ENCODE measurements at regions not wholly inside any gene's neighbourhood (a gene's known extent, or its start where the extent isn't known, plus 50 kb on each side); places are given as distances from the start of the nearest gene placed in this dataset.
"Not testable (repeated sequence)": the region's sequence is repeated elsewhere in the genome, so short reads cannot be mapped to it uniquely, and the experiment has no call there.

DNA sequence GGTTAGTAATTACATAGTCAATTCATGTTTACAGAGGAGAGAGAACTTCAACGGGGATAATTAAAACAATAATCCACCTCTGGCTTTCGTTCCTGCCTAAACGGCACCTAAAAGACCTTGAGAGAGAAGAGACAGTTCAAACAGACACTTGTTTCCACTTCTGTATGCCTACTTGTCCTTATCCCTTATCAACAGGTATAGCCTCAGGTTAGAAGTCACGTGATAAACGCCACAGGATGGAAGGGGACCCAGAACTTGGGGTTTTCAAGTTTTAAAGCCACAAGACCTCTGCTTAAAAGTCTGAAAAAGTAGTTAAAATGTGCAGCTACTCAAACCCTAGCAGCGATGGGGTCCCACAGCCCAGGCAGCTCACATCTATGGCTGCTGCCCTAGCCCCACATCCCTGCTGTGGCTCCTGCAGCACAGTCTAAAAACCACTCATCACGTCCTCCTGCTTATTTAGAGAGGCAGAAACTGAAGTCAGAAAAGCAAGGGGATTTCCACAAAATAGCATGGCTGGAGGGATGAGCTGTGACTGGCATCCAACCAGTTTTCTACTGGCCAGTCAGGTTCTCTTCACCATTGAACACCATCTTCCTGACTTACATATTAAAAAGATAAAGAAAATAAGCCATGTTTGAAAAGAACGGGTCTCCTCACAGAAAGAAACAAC lies 51.2 kb upstream of the SEC16B start:
- no peak for DNase-seq

DNA sequence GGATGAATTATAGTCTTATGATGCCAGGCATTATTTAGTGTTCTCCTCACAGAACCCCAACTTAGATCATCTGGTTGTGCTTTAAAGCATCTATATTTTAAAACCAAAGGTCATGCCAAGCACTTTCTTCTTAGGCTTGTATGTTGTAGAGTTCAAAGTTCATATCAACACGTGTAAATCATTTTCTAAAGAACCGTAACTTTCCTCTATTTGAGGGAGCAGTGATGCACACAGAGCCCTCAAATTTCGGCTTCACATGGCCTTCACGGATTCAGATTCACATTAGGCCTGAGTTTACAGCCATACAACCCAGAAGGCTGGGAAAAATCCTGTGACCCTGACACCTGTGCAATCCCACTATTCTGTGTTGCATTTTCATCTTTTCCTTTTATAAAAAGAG lies 52.1 kb upstream of the SEC16B start:
- DNase-seq = no peak

DNA sequence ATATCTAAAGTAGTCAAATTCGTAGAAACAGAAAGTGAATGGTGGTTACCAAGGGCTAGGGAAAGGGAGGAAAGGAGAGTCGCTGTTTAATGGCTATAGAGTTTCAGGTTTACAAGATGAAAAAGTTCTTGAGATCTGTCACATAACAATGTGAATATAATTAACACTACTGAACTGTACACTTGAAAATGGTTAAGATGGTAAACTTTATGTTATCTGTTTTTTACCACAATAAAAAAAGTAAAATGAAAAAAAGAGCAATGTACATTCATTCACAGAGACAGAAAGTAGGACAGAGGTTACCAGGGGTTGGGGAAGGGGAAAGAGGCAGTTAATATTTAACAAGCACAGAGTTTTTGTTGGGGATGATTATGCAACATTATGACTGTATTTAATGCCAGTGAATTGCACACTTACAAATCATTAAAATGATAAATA lies 53.3 kb upstream of the SEC16B start:
- DNase-seq = no peak

DNA sequence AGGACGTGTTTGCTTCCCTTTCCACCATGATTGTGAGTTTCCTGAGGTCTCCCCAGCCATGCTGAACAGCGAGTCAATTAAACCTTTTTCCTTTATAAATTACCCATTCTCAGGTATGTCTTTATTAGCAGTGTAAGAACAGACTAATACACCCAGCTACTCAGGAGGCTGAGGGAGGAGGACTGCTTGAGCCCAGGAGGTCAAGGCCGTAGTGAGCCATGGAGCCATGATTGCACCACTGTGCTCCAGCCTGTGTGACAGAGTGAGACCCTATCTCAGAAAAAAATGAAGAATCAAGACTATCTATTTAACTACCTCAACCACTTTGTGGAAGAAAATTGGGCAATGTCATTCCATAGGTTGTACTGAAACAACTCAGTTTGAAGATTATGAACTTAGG lies 54.6 kb upstream of the SEC16B start:
- no peak for DNase-seq

DNA sequence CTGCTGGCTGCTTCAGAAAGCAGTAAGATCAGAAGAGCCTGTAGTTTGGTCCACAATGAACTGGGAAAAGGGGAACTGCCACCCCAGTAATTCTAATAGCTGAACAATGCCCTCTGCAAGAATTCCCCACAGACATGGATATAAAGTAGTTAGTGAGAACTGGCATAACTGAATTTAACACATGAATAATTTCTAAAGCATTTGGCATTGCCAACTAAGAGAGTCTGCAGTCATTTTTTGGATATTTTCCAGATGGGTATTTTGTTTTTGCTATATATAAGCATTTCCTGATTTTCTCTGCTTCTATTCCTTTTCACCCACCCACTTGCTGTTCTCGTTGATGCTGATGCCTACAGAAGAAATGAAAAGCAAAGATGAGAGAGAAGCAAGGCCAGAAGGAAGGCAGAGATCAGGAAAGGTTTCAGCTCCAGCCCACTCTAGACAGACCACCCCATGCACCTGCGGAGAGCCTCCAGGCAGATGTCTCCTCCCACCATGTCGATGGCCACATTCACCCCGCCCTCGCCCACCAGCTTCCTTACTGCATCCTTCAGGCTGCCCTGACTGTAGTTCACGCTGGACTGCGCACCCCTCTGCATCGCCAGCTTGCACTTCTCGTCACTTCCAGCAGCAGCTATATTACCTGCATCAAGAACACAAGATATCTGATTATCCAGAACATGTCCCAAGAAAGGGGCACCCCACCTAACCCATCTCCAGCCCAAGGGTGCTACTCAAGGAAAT lies 55.9 kb upstream of the SEC16B start:
- no peak for DNase-seq

DNA sequence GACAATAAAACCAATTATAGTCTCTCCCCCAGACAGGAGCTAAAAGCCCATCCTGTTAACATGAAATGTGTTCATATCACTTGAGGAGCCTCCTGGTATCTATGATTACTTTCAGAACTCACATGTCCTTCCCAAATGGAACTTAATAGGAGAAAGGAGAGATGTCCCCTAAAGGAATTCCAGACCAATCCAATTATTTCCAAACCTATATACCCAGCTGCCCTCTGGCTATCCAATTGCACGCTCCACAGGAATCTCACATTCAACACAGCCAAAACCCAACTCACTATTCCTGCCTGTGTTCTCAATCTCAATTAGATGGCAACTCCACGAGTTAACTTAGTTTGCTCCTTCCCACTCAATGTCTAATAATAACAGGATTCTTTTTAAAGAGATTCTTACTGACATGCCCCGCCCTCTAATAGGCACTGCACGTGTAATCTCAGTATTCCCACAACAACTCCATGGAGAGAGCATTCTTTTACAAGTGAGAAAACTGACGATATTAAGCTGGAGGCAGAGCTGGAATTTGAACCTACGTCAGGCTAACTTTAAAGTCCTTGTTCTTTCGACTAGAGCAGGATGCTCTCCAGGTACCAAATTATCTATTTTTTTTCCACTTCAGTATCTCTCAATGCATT lies 59.1 kb upstream of the SEC16B start:
- DNase-seq = no peak

DNA sequence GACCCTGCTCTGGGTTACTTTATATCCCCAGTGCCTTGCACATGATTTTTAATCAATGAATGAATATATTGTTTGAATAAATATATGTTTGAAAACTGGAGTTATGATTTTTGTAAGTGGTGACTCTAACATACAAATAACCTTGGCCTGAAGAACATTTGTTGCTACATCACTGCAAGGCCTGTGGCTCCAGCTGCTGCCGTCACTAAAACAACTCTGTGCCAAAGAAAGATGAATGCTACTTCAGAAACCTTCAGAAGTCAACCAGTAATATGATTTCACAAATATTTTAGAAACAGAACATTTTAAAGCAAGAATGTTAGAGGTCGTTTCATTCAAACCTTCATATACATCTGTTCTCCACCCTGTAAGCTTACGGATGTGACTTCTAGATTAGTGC lies 60.6 kb upstream of the SEC16B start:
- DNase-seq = no peak

DNA sequence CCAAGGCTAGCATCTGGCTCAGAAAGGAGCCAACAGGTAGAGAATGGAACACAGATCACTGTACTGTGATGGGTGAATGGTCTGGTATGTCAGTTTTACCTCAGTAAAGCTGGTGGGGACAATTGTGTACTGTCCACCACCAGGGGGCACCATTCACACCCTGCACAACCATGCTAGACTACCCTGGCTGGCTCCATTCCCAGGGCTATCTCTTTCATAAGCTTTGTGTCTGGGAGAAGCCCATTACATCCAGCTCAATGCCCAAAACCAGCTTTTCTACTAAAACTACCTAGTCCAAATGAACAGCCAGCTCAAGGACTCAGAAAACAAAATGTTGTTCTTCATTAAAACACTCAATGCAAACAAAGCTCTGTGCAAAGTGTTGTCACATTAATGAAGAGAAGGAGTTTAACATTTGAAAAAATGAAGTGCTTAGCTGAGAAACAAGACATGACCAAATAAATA lies 62.0 kb upstream of the RASAL2 start:
- peak; percentile 52 for DNase-seq

DNA sequence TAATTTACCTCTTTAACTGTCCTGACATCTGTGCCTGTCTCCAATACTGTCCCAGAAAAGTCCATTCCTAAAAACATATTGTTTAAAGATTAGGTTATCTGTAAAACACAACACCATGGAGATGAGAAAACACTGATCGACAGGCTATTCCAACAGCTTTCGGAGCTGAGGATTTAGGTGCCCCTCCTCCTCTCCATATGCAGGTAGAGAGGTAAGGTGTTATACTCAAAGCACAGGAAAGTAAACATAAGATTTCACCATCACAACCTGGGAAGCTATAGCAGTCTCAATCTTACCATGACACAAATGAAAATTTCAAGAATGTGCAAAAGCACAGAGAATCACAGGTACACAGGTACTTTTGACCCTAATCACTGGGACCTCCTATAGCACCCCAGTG lies 60.9 kb upstream of the RASAL2 start:
- DNase-seq = no peak

DNA sequence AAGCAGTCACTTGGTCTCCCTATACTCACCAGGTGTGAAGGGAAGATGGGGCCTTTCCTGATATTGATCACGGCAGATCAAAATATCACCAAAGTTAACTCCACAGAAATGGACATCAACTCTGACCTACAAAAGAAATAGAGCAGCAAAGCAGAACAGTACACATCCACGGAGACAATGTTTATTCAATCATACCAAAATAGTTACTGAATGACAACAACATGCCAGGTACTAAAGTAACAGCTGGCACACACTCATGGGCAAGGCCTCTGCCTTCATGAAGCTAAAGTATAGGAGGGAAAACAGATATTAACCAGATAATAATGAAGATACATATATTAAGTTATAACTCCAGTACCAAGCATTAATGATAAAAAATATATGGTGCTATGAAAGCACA lies 59.2 kb upstream of the RASAL2 start:
- no peak for DNase-seq

DNA sequence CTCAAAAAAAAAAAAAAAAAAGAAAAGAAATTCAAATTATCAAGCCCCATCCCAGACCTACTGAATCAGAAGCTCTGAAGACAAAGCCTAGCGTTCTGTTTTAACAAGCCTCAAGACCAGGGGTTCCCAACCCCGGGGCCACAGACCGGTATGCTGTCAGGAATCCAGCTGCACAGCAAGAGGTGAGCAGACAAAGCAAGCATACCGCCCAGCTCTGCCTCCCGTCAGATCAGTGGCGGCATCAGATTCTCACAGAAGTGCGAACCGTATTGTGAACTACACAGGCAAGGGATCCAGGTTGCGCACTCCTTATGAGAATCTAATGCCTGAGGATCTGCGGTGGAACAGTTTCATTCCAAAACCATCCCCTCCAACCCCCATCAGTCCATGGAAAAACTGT lies 57.8 kb upstream of the RASAL2 start:
- no peak for DNase-seq

DNA sequence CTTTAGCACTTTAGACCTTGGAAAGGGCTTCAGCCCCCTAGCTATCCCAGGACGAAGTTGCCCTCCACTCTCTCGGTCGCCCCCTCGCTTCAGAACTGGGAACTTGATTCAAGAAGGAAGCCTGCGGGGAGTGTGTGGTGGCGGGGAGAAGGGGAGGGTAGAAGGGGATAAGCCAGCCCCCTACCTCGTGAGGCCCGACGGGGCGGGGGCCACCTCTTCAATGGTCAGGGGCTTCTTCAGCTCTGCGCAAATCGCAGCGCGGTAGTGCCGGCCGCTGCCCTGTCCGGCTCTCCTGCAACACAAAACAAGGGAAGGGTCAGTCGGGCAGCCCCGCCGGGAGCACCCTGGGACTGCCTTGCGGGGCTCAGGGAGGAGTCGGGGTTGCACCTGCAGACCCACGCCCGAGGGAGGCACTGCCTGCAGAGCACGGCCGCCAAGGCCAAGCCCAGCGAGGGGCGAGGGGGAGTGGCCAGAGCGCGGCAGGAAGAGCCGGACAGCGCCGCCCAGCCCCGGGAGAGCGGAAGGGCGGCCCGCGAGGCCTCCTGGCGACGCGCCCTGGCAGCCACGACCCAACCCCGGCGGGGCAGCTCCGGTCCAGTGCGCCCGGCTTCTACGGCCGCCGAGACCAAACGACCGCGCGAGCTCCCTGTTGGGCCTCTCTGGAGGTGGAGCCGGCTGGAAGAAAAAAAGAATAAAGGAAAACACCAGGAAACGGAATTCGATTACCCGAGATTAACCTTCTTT lies 56.2 kb upstream of the RASAL2 start:
- no peak for DNase-seq

DNA sequence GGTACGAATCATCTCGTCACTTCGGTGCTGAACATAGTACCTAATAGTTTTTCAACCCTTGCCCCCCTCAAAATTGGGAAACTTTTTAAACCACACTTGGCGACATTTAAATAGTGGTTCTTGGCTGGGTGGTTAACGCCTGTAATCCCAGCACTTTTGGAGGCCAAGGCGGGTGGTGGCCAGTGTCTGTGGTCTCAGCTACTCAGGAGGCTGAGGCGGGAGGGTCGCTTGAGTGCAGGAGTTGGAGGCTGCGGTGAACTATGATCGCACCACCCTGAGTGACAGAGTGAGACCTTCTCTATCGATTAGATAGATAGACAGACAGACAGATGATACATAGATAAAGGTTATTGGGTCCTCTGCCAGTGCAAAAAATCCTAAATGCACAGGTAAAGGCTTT lies 55.5 kb upstream of the RASAL2 start:
- no peak for DNase-seq

DNA sequence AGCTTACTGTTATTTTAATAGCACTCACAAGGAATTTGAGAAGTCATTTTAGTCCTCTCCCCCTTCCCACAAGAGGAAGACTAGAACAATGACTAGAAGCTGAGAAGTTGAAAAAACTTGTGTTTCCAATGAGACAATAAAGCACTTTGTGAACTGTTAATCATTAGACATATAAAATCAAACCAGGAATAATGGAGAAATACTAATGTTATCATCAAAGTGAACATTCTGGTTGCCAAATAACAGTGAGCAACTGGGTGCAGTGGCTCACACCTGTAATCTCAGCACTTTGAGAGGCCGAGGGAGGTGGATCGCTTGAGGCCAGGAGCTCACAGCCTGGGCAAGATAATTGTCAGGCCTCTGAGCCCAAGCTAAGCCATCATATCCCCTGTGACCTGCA lies 54.0 kb upstream of the RASAL2 start:
- DNase-seq = no peak

DNA sequence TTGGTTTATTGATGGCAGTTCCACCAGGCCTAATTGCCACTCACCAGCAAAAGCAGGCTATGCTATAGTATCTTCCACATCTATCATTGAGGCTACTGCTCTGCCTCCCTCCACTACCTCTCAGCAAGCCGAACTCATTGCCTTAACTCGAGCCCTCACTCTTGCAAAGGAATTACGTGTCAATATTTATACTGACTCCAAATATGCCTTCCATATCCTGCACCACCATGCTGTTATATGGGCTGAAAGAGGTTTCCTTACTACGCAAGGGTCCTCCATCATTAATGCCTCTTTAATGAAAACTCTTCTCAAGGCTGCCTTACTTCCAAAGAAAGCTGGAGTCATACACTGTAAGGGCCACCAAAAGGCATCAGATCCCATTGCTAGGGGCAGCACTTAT lies 50.0 kb upstream of the RASAL2 start:
- not testable (repeated sequence) for DNase-seq

All from NCI-H2171 treated with DMSO at 0.1 percent for 48 hours (cell line).